SK-N-SH (cell line): ENCODE measurements at regions not wholly inside any gene's neighbourhood (a gene's known extent, or its start where the extent isn't known, plus 50 kb on each side); places are given as distances from the start of the nearest gene placed in this dataset.

Source experiments
- CTCF ChIA-PET: fragments of 300-600, 350-600 bp; formaldehyde crosslinking; extraction: SDS; loops from one replicate; lab custom pipeline; 2021; lab: Yijun Ruan, JAX
- POLR2A ChIA-PET: fragments of 350-600 bp; sonication (Branson Sonifier 250); formaldehyde crosslinking; extraction: SDS; loops from one replicate; lab custom pipeline; 2020; ENCODE audit warnings: antibody characterized with exemption, inconsistent platforms; lab: Yijun Ruan, JAX
- DNase-seq: peaks from one replicate; pipeline ENCODE4 v3.0.0; 2012
- H2AFZ ChIP-seq: fragments of 200-600 bp; sonication (generic); 2 replicates; pipeline ENCODE4 v1.8.1; 2016; ENCODE audit warnings: antibody characterized with exemption, mild to moderate bottlenecking, low read depth
- H3F3A ChIP-seq: fragments of 200-600 bp; sonication (generic); replicated peaks from 2 replicates; pipeline ENCODE3; 2016; ENCODE audit warnings: antibody characterized with exemption, mild to moderate bottlenecking; ENCODE audit not compliant: insufficient read depth
- H3K27ac ChIP-seq, 2 experiments: fragments of 200-500 bp in 1 of 2; fragments of 200-600 bp in 1 of 2; sonication (Bioruptor generic) in 1 of 2; sonication (generic), shearing (Covaris generic) in 1 of 2; 2 replicates each; pipeline versions ENCODE4 v1.5.1 to v1.6.1; 2014 to 2016; ENCODE audit warnings: low read depth in 2 of 2, inconsistent platforms in 1 of 2, low read length in 1 of 2, mild to moderate bottlenecking in 1 of 2, mixed read lengths in 1 of 2
- H3K27me3 ChIP-seq: fragments of 200-600 bp; sonication (generic), shearing (Covaris generic); 2 replicates; pipeline ENCODE4 v1.6.1; 2016; ENCODE audit warnings: mixed run types; ENCODE audit not compliant: insufficient read depth
- H3K36me3 ChIP-seq, 2 experiments: fragments of 200-500 bp in 1 of 2; fragments of 200-600 bp in 1 of 2; sonication (Bioruptor generic) in 1 of 2; sonication (generic) in 1 of 2; replicated peaks in 1 of 2; 2 replicates each; pipeline versions ENCODE3 to v1.5.1; 2014 to 2016; ENCODE audit warnings: low read length in 1 of 2, mild to moderate bottlenecking in 1 of 2; ENCODE audit not compliant: insufficient read depth in 2 of 2, control insufficient read depth in 1 of 2
- H3K4me1 ChIP-seq, 2 experiments: fragments of 200-500 bp in 1 of 2; fragments of 200-600 bp in 1 of 2; sonication (Bioruptor generic) in 1 of 2; sonication (generic), shearing (Covaris generic) in 1 of 2; 2 replicates each; pipeline versions ENCODE4 v1.5.1 to v1.6.1; 2014 to 2016; ENCODE audit warnings: low read depth in 1 of 2, low read length in 1 of 2, mixed run types in 1 of 2; ENCODE audit not compliant: insufficient read depth in 2 of 2, control insufficient read depth in 1 of 2
- H3K4me2 ChIP-seq: fragments of 200-600 bp; sonication (generic), shearing (Covaris generic); 2 replicates; pipeline ENCODE4 v1.6.1; 2017; ENCODE audit warnings: mixed run types
- H3K4me3 ChIP-seq, 2 experiments: fragments of 200-500 bp in 1 of 2; fragments of 200-600 bp in 1 of 2; sonication (Bioruptor generic) in 1 of 2; sonication (generic), shearing (Covaris generic) in 1 of 2; 2 replicates each; pipeline versions ENCODE4 v1.5.1 to v1.8.1; 2014 to 2016; ENCODE audit warnings: low read depth in 2 of 2, inconsistent platforms in 1 of 2, low read length in 1 of 2, mild to moderate bottlenecking in 1 of 2, mixed read lengths in 1 of 2, moderate library complexity in 1 of 2
- H3K79me2 ChIP-seq: fragments of 200-600 bp; sonication (generic); 2 replicates; pipeline ENCODE4 v1.8.1; 2017; ENCODE audit warnings: mild to moderate bottlenecking; ENCODE audit not compliant: insufficient read depth
- H3K9ac ChIP-seq: fragments of 200-600 bp; sonication (generic); 2 replicates; pipeline ENCODE4 v1.6.1; 2017; ENCODE audit warnings: mixed run types
- H3K9me2 ChIP-seq: fragments of 200-600 bp; sonication (generic); 2 replicates; pipeline ENCODE4 v1.6.1; 2017; ENCODE audit warnings: mixed run types
- H3K9me3 ChIP-seq: fragments of 200-600 bp; sonication (generic); 2 replicates; pipeline ENCODE4 v1.6.1; 2017; ENCODE audit warnings: mixed run types, mild to moderate bottlenecking, moderate library complexity
- H4K20me1 ChIP-seq: fragments of 200-600 bp; sonication (generic); 2 replicates; pipeline ENCODE4 v1.6.1; 2017; ENCODE audit warnings: mild to moderate bottlenecking, mixed run types; ENCODE audit not compliant: insufficient read depth
- CHD2 ChIP-seq: fragments of 150-350 bp; IDR thresholded peaks from 2 replicates; pipeline ENCODE4 v1.6.1; 2018; ENCODE audit warnings: low read length; ENCODE audit not compliant: partially characterized antibody
- CTCF ChIP-seq: fragments of 200-600 bp; sonication (generic); IDR thresholded peaks from 2 replicates; pipeline ENCODE4 v1.6.1; 2017; ENCODE audit warnings: antibody characterized with exemption, mild to moderate bottlenecking, moderate library complexity
- ELF1 ChIP-seq: IDR thresholded peaks from 2 replicates; pipeline ENCODE4 v1.4.0; 2012
- FOSL2 ChIP-seq: IDR thresholded peaks from 2 replicates; pipeline ENCODE4 v1.4.0; 2012; ENCODE audit warnings: low read depth, mild to moderate bottlenecking, moderate library complexity, borderline replicate concordance
- FOXJ3 ChIP-seq: sonication (generic); formaldehyde crosslinking; IDR thresholded peaks from 2 replicates; pipeline ENCODE4 v1.5.1; 2020; ENCODE audit warnings: mild to moderate bottlenecking, missing genetic modification reagents
- GABPA ChIP-seq: IDR thresholded peaks from 2 replicates; pipeline ENCODE4 v1.4.0; 2012; ENCODE audit warnings: low read depth, mild to moderate bottlenecking
- MAX ChIP-seq: IDR thresholded peaks from 2 replicates; pipeline ENCODE4 v1.4.0; 2012; ENCODE audit warnings: low read depth
- NFIC ChIP-seq: IDR thresholded peaks from 2 replicates; pipeline ENCODE4 v1.4.0; 2012; ENCODE audit warnings: borderline replicate concordance
- RCOR1 ChIP-seq: fragments of 150-350 bp; IDR thresholded peaks from 2 replicates; pipeline ENCODE4 v1.6.1; 2017; ENCODE audit warnings: antibody characterized with exemption, low read length
- REST ChIP-seq: IDR thresholded peaks from 2 replicates; pipeline ENCODE4 v1.6.1; 2012; ENCODE audit warnings: mild to moderate bottlenecking, low read depth, low read length, moderate library complexity
- RFX5 ChIP-seq: IDR thresholded peaks from 2 replicates; pipeline ENCODE4 v1.6.1; 2012; ENCODE audit warnings: mild to moderate bottlenecking, improper control_type of control experiment, low read length
- RXRA ChIP-seq: IDR thresholded peaks from 2 replicates; pipeline ENCODE4 v1.4.0; 2012; ENCODE audit warnings: low read depth, mild to moderate bottlenecking, borderline replicate concordance
- SIN3A ChIP-seq: IDR thresholded peaks from 2 replicates; pipeline ENCODE4 v1.6.1; 2012; ENCODE audit warnings: low read depth, mild to moderate bottlenecking, low read length, moderate library complexity, borderline replicate concordance
- SMC3 ChIP-seq: IDR thresholded peaks from 2 replicates; pipeline ENCODE4 v1.6.1; 2012; ENCODE audit warnings: low read depth, low read length, improper control_type of control experiment
- TAF1 ChIP-seq: IDR thresholded peaks from 2 replicates; pipeline ENCODE4 v1.6.1; 2012; ENCODE audit warnings: low read depth, mild to moderate bottlenecking, low read length, moderate library complexity, borderline replicate concordance
- TCF12 ChIP-seq: IDR thresholded peaks from 2 replicates; pipeline ENCODE4 v1.4.0; 2012
- YY1 ChIP-seq: IDR thresholded peaks from 2 replicates; pipeline ENCODE4 v1.4.0; 2012; ENCODE audit warnings: low read depth, mild to moderate bottlenecking
- WGBS: methylation state at CpG from one replicate; pipeline ENCODE4 v1.1.6; 2017; ENCODE audit warnings: low lambda C conversion rate; 5-methylcytosine and 5-hydroxymethylcytosine counted together

- CTCF ChIA-PET = no interaction called here
- H3K27ac ChIP-seq = no peak overlapping the region
- WGBS = 49% methylated on average over 2 of the region's 2 CpGs
- DNase-seq = peak; percentile 17
- H3F3A ChIP-seq = no peaks in the 10 kb centered on the region
- no peaks in the 10 kb centered on the region for H3K9me3 ChIP-seq
- no peak overlapping the region for H2AFZ ChIP-seq
- no peaks in the 10 kb centered on the region for H3K27me3 ChIP-seq
- no peaks in the 10 kb centered on the region for H3K79me2 ChIP-seq
- H3K4me3 ChIP-seq = no peak overlapping the region
- no peaks in the 10 kb centered on the region for H3K9me2 ChIP-seq
- no peak for TF ChIP-seq GABPA
- no peak for TF ChIP-seq RXRA
- no peak for TF ChIP-seq REST
- no peak for TF ChIP-seq CHD2
- no peak for TF ChIP-seq SMC3
- no peak for TF ChIP-seq TAF1
- TF ChIP-seq RCOR1 = no peak
- TF ChIP-seq YY1 = no peak
- no peak for TF ChIP-seq ELF1
- no peak for TF ChIP-seq FOSL2
- no peak for TF ChIP-seq RFX5
- TF ChIP-seq NFIC = no peak
- no peak for TF ChIP-seq FOXJ3 (CRISPR knock-in tag)
- no peak for TF ChIP-seq MAX
- 0 out of 4 replicates have a peak, but pooled peaks cover 0 to 2% of the 10 kb centered on the region in 2 experiments for H3K4me1 ChIP-seq
- peaks cover 0 to 4% of the 10 kb centered on the region in 2 experiments for H3K36me3 ChIP-seq
- no peak overlapping the region for H3K4me2 ChIP-seq
- no peaks in the 10 kb centered on the region for H4K20me1 ChIP-seq
- POLR2A ChIA-PET = no interaction called here
- H3K9ac ChIP-seq = no peak overlapping the region
These were observed 119.9 kb upstream of the MGAT4C start for GRCh38 chr12:86376052-86376451.

GRCh38 chr12:86373813-86374212 lies 117.6 kb upstream of the MGAT4C start:
- 85% methylated on average over 1 of the region's 1 CpG for WGBS
- TF ChIP-seq TCF12 (no peak), CTCF (no peak), SIN3A (no peak), TAF1 (no peak), GABPA (no peak)
- no peaks in the 10 kb centered on the region for H4K20me1 ChIP-seq
- H3K9ac ChIP-seq = no peak overlapping the region
- H2AFZ ChIP-seq = 0 out of 2 replicates have a peak overlapping the region, but pooled peaks have one; percentile 23
- no peaks in the 10 kb centered on the region for H3K9me2 ChIP-seq
- no peak overlapping the region for H3K4me3 ChIP-seq
- CTCF ChIA-PET = no interaction called here
- no peaks in the 10 kb centered on the region for H3K27me3 ChIP-seq
- no peaks in the 10 kb centered on the region for H3K9me3 ChIP-seq
- H3K4me2 ChIP-seq = no peak overlapping the region
- no peaks in the 10 kb centered on the region for H3K79me2 ChIP-seq
- DNase-seq = no peak
- H3K4me1 ChIP-seq = 0 out of 4 replicates have a peak, but pooled peaks cover 0 to 2% of the 10 kb centered on the region in 2 experiments
- no peaks in the 10 kb centered on the region for H3K36me3 ChIP-seq
- POLR2A ChIA-PET = no interaction called here
- H3K27ac ChIP-seq = no peak overlapping the region
- no peaks in the 10 kb centered on the region for H3F3A ChIP-seq
